K562 (cell line): ENCODE measurements at regions not wholly inside any gene's neighbourhood (a gene's known extent, or its start where the extent isn't known, plus 50 kb on each side); places are given as distances from the start of the nearest gene placed in this dataset.

Source experiments
- CREM ChIP-seq: IDR thresholded peaks from 2 replicates; pipeline ENCODE4 v1.6.1; 2014; ENCODE audit warnings: antibody characterized with exemption, low read depth
- KAT8 ChIP-seq: fragments of 450-650 bp; IDR thresholded peaks from 2 replicates; pipeline ENCODE4 v1.6.1; 2016; ENCODE audit warnings: low read depth, mild to moderate bottlenecking
- SMAD1 ChIP-seq: fragments of 150-350 bp; IDR thresholded peaks from 2 replicates; pipeline ENCODE4 v1.6.1; 2014; ENCODE audit warnings: low read length, low read depth; ENCODE audit not compliant: partially characterized antibody
- SMARCA4 ChIP-seq: fragments of 450-650 bp; IDR thresholded peaks from 2 replicates; pipeline ENCODE4 v1.6.1; 2016
- TAF7 ChIP-seq: fragments of 450-650 bp; IDR thresholded peaks from 2 replicates; pipeline ENCODE4 v1.6.1; 2016; ENCODE audit warnings: missing genetic modification characterization, missing compliant biosample characterization
- WHSC1 ChIP-seq: IDR thresholded peaks from one replicate; pipeline ENCODE4 v1.6.1; 2012; ENCODE audit warnings: low read length, control low read depth, inconsistent platforms
- YBX1 ChIP-seq: fragments of 450-650 bp; IDR thresholded peaks from 2 replicates; pipeline ENCODE4 v1.7.1; 2016; ENCODE audit warnings: mild to moderate bottlenecking
- ZKSCAN8 ChIP-seq: fragments of 200-800 bp; sonication (Bioruptor generic); IDR thresholded peaks from 2 replicates; pipeline ENCODE4 v1.6.1; 2016; ENCODE audit warnings: missing genetic modification characterization, missing compliant biosample characterization
- TF ChIP-seq, protein P1 (sequence below): sonication (generic); formaldehyde crosslinking; IDR thresholded peaks from 2 replicates; pipeline ENCODE4 v1.8.0; 2023; ENCODE audit warnings: missing genetic modification reagents, mild to moderate bottlenecking, borderline replicate concordance

DNA sequence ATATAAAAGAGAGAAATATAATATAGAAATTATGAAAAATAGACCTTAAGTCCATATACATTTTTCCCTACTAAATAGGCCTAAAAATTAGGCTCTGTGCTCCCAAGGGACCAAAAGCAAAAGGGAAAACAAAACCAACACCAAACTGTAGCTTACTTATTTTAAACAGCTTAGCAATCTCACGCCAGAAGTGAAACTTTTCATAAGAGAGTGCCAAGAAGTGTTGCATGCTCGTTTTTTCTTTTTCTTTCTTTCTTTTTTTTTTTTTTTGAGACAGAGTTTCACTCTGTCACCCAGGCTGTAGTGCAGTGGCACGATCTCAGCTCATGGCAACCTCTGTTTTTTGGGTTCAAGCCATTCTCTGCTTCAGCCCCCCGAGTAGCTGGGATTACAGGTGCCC lies 250.4 kb downstream of the TMA16 start (continued):
- TF ChIP-seq SMAD1 (no peak), ZKSCAN8 (no peak), CREM (no peak), KAT8 (no peak), TAF7 (tag) (no peak), SMARCA4 (no peak), WHSC1 (no peak), YBX1 (no peak)
- TF ChIP-seq, protein P1, sequence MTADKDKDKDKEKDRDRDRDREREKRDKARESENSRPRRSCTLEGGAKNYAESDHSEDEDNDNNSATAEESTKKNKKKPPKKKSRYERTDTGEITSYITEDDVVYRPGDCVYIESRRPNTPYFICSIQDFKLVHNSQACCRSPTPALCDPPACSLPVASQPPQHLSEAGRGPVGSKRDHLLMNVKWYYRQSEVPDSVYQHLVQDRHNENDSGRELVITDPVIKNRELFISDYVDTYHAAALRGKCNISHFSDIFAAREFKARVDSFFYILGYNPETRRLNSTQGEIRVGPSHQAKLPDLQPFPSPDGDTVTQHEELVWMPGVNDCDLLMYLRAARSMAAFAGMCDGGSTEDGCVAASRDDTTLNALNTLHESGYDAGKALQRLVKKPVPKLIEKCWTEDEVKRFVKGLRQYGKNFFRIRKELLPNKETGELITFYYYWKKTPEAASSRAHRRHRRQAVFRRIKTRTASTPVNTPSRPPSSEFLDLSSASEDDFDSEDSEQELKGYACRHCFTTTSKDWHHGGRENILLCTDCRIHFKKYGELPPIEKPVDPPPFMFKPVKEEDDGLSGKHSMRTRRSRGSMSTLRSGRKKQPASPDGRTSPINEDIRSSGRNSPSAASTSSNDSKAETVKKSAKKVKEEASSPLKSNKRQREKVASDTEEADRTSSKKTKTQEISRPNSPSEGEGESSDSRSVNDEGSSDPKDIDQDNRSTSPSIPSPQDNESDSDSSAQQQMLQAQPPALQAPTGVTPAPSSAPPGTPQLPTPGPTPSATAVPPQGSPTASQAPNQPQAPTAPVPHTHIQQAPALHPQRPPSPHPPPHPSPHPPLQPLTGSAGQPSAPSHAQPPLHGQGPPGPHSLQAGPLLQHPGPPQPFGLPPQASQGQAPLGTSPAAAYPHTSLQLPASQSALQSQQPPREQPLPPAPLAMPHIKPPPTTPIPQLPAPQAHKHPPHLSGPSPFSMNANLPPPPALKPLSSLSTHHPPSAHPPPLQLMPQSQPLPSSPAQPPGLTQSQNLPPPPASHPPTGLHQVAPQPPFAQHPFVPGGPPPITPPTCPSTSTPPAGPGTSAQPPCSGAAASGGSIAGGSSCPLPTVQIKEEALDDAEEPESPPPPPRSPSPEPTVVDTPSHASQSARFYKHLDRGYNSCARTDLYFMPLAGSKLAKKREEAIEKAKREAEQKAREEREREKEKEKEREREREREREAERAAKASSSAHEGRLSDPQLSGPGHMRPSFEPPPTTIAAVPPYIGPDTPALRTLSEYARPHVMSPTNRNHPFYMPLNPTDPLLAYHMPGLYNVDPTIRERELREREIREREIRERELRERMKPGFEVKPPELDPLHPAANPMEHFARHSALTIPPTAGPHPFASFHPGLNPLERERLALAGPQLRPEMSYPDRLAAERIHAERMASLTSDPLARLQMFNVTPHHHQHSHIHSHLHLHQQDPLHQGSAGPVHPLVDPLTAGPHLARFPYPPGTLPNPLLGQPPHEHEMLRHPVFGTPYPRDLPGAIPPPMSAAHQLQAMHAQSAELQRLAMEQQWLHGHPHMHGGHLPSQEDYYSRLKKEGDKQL, result no peak
